HG02623 (cell line): ENCODE measurements at regions not wholly inside any gene's neighbourhood (a gene's known extent, or its start where the extent isn't known, plus 50 kb on each side); places are given as distances from the start of the nearest gene placed in this dataset.
"Not testable (repeated sequence)": the region's sequence is repeated elsewhere in the genome, so short reads cannot be mapped to it uniquely, and the experiment has no call there.

Experiments used
- ATAC-seq: cut with Tn5 transposase; IDR thresholded peaks from one replicate; pipeline ENCODE4 v1.9.1; 2021; ENCODE audit warnings: moderate library complexity; ENCODE audit not compliant: unreplicated experiment

GRCh38 chr9:30944741-30945280, 1439.6 kb upstream of the ACO1 start:
- no peak for ATAC-seq

DNA sequence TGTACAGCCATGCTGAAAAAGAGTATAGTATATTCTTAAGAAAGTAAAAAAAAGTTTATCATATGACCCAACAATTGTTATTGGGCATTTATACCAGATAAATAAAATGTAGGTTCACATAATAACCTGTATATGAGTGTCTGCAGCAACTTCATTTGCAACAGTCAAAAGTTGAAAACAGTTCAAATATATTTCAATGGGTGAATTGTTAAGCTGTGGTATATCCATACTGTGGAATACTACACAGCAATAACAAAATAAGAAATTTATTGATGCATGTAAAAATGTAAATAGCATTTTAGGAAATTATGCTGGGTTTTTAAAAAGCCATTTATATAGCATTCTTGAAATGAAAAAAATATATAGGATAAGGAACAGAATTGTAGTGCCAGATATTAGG, 1420.1 kb upstream of the ACO1 start:
- no peak for ATAC-seq

DNA sequence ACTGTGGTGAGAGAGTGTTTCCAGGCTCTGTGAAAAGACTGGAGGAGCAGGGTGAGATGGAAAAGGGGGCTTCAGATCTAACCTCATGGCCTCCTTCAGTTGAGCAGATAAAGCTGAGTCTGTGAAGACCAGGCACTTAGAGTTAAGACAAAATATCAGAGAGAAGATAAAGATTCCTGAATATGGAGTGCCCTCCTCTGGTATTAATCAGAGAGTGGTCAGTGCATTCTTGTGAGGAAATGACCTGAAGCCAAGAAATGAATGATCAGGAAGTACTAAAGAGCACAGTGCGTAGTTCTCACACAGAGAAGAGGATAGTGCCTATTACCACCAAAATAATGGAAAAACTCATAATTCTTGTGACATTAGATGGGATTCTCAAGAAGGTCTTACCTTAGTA, 1417.0 kb upstream of the ACO1 start:
- no peak for ATAC-seq

GRCh38 chr9:30970186-30970585, 1414.3 kb upstream of the ACO1 start:
- no peak for ATAC-seq

DNA sequence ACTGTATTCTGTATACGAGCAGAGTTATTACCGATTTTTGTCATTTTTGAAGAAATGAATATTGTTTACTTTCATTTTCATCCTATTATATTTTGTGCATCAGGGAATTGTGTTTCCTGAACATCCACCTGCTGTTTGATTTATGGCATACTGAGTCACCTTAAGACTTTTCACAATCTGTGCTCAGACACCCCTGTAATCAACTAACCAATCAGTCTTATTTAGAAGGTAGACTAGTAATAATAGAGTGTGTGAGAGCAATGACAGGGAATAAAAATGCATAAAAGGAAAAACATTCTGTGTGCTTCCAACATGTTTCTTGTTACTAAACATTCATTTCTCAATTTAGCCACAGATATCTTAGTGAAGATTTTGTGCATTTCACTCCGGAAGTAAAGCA, 1413.6 kb upstream of the ACO1 start:
- no peak for ATAC-seq

DNA sequence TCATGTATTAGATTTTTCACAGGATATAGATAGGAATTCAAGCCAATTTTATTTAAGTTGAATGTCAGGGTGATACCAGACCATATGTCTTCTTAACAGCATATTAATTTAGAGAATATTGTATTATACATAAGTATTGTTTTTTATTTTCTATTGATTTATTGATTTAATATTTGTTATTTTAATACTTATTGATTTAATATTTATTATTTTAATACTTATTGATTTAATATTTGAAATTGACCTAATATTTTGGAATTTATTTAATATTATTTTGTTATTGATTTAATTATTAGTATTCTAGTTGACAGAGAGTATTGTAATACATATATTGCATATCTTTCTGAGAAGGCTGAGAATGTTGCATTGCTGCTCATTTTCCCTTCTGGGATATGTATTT, 1411.8 kb upstream of the ACO1 start:
- no peak for ATAC-seq

- ATAC-seq: no peak
Observed at GRCh38 chr9:30977965-30978364, 1406.5 kb upstream of the ACO1 start.

GRCh38 chr9:30982301-30982700, 1402.1 kb upstream of the ACO1 start:
- no peak for ATAC-seq

DNA sequence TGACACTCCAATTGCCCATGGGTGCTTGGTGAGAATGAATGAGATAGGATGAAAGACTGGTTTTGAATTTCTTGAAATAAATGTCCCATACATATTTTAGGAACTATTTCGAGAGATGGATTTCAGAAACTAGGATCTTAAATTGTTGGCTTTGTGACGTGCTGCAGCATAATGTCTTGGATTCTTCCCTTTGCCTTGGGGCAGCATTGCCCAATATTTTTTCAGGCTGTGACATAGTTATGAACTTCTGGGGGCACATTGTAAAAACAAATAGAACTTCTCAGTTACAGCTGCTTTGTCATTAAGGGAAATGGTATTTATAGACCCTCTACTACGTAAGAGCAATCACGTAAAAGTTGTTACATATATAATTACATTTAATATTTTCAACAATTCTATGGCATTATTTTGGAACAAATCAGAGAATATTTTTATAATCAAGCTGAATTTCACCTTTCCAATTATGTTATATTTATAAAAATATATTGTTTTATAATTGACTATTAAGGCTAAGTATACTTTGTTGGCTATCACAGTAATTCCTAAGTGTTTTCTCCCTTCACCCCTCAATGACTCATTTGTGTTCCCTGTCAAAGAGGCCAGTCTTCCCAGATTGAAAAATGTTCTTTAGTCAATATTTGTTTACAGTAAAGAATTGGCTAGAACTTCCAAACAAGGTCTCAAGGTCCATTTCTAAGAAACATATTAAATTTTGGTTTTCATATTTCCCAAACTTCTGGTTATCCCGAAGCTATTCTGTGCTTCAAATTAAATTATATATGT, 1388.3 kb upstream of the ACO1 start:
- ATAC-seq: no peak

GRCh38 chr9:30996761-30997160, 1387.7 kb upstream of the ACO1 start:
- ATAC-seq: no peak

GRCh38 chr9:30997291-30997690, 1387.2 kb upstream of the ACO1 start:
- ATAC-seq: no peak

GRCh38 chr9:31005086-31005665, 1379.3 kb upstream of the ACO1 start:
- no peak for ATAC-seq

DNA sequence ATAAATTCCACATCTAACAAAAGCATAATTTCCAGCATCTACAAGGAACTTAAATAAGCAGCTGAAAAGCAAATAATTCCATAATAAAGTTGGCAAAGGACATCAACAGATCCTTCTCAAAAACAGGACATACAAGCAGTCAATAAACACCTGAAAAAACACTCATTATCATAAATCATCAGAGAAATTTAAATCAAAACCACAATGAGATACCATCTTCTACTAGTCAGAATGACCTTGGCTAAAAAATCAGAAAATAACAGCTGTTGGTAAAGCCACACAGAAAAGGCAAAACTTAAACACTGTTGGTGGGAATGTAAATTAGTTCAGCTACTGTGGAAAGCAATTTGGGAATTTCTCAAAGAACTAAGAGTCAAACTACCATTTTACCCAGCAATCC, 1371.1 kb upstream of the ACO1 start:
- no peak for ATAC-seq

DNA sequence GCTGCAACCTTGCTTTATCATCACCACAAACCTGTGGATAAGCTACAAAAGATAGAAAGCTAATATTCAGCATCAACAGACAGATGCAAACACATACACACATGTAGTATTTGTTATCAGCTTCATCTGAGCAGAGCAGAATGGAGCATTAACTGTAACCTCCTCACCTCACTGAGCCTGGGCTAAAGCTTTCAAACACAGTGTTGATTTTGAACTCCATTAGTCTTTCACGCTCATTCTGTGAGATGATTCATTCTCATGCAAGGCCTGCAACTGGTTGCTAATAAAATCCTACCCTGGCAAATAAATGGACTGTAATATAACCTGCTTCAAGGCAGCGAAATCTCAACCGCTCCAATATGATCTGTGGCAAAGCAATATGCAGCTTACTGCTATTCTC, 1360.6 kb upstream of the ACO1 start:
- ATAC-seq: no peak

DNA sequence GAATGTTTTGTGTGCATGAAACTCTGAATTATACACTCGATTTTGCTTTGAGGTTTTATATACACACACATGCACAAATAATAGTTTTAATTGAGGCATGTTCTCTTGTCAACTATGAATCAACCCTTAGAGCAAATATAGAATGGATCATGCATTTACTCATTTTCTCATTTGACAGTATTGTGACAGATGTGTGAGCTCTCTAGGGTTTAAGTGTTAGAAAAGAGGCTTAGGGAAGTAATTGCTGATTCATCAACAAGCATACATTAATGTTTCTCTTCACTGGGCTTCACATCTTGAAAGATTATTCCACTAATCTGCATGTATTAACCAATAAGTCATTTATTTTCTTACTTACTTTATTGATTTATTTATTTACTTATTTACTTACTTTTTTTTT, 1356.8 kb upstream of the ACO1 start:
- no peak for ATAC-seq

GRCh38 chr9:31028137-31028536, 1356.3 kb upstream of the ACO1 start:
- ATAC-seq: no peak

DNA sequence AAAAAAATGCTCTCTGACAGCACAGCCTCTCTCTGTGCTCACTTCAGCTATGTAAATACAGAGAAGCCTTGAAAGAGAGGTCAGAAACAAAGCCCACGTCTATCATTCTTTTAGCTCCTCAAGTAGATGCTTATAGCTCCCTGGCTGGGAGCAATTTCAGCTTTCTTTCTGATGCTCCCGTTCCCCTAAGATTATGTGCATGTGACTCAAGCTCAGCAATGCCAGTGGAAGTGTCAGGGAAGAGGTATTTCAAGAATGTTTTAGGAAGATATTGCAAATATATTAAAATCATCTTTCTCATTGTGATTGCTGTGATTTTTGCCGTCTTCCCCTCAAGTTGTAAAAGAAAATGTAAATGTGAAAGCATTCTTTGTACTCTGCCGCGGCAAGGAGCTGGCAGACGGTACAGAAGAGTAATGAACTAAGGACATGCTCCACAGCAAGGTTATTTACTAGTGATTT, 1353.7 kb upstream of the ACO1 start:
- no peak for ATAC-seq

DNA sequence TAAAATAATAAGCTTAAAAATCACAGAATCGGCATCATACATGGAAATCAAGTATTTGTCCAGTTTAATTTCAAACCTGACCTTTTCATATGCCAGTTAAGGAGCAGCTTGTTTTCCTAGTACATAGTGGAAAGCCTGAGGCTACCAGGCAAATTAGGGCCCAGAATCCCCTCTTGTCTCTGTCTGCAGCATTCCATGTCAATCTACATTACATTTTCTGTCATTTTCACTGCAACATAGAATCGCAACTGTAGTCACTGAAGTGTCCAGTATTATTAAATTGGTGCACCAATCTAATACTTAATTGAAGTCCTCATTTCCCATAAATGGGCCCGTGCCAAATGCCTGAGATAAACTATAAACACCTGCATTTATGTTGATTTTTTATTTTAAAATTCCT, 1352.2 kb upstream of the ACO1 start:
- no peak for ATAC-seq

GRCh38 chr9:31034311-31034710, 1350.1 kb upstream of the ACO1 start:
- ATAC-seq: no peak

DNA sequence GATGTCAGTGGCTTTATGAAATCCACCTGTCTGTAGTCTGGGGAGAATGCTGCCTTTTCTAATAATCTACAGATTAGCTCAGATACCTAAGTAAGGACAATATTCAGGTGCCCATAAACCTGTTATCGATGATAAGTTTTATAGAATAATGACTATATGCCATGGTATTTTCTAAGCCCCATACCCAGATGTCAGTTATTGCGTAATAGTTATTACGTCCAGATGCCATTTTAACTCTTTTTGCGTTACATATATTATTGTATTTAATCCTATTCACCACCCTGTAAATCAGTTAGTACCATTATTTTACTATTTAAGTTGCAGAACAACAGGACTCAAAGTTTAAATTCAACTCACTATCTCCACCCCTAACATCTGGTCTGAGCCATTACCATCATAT, 1343.9 kb upstream of the ACO1 start:
- no peak for ATAC-seq

DNA sequence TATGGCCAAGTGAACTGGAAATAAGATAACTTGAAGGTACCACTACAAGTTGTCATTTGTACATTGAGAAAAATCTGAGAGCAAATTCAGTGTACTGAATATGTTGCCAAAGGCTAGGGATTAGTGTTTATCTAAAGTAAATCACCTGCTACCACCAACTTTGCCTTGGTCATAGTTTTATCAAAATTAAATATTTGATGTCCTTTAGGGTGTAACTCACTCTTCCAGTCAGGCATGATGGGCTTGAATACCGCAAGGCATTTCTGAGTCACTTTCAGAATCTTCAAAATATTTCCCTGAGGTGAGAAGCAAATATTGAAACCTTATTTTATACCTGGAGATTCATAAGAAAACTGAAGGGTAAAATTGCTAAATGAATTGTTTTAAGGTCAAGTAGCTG, 1338.6 kb upstream of the ACO1 start:
- ATAC-seq: no peak

GRCh38 chr9:31061592-31061991, 1322.9 kb upstream of the ACO1 start:
- not testable (repeated sequence) for ATAC-seq

- no peak for ATAC-seq
Observed at GRCh38 chr9:31065691-31066090, 1318.8 kb upstream of the ACO1 start.
